Upper lobe of left lung (tissue), 6 donors: ENCODE measurements at regions not wholly inside any gene's neighbourhood (a gene's known extent, or its start where the extent isn't known, plus 50 kb on each side); places are given as distances from the start of the nearest gene placed in this dataset.
"Not testable (repeated sequence)": the region's sequence is repeated elsewhere in the genome, so short reads cannot be mapped to it uniquely, and the experiment has no call there.

Source experiments
- ATAC-seq, 2 donors: fragments of 200-7000 bp; cut with Tn5 transposase; one replicate each; pipeline ENCODE4 v1.9.1; 2022; ENCODE audit warnings: mild to moderate bottlenecking in 2 of 2, moderate library complexity in 2 of 2; ENCODE audit not compliant: low FRiP score in 2 of 2
- DNase-seq, 2 donors: peaks; one replicate each; pipeline ENCODE4 v3.0.0-alpha.2; 2019 to 2020
- H3K27ac ChIP-seq, 4 donors: fragments of 200-600 bp; sonication (generic); one replicate each; pipeline ENCODE4 v1.5.1; 2016 to 2019
- H3K27me3 ChIP-seq, 4 donors: fragments of 200-600 bp; sonication (generic); one replicate each; pipeline ENCODE4 v1.5.1; 2017 to 2019
- H3K36me3 ChIP-seq, 4 donors: fragments of 200-600 bp; sonication (generic); one replicate each; pipeline ENCODE4 v1.5.1; 2016 to 2019
- H3K4me1 ChIP-seq, 4 donors: fragments of 200-600 bp; sonication (generic); one replicate each; pipeline ENCODE4 v1.5.1; 2018 to 2019
- H3K4me3 ChIP-seq, 4 donors: fragments of 200-600 bp; sonication (generic); one replicate each; pipeline ENCODE4 v1.5.1; 2017 to 2019; ENCODE audit warnings: mild to moderate bottlenecking in 2 of 4, moderate library complexity in 1 of 4
- H3K9me3 ChIP-seq, 4 donors: fragments of 200-600 bp; sonication (generic); one replicate each; pipeline ENCODE4 v1.5.1; 2018 to 2019
- EP300 ChIP-seq, 4 donors: sonication (generic); formaldehyde crosslinking; IDR thresholded peaks; one replicate each; pipeline ENCODE4 v1.5.1; 2017; ENCODE audit warnings: antibody characterized with exemption in 4 of 4, control low read depth in 2 of 4
- POLR2A ChIP-seq, 4 donors: fragments of 450-650 bp; IDR thresholded peaks; one replicate each; pipeline ENCODE4 v1.5.1; 2016 to 2017; ENCODE audit warnings: antibody characterized with exemption in 4 of 4, mild to moderate bottlenecking in 2 of 4
- POLR2AphosphoS5 ChIP-seq, 2 donors: sonication (generic); formaldehyde crosslinking; IDR thresholded peaks; one replicate each; pipeline ENCODE4 v1.5.1; 2017; ENCODE audit warnings: antibody characterized with exemption in 2 of 2
- WGBS, 2 donors: methylation state at CpG; one replicate each; pipeline ENCODE4 v1.1.5; 2017 to 2018; 5-methylcytosine and 5-hydroxymethylcytosine counted together
- TF ChIP-seq, protein P1 (sequence below), 6 experiments: fragments of 450-650 bp in 4 of 6; fragments of 200-600 bp in 2 of 6; sonication (generic) in 2 of 6; IDR thresholded peaks; one replicate each; pipeline ENCODE4 v1.5.1; 2016 to 2019; ENCODE audit warnings: antibody characterized with exemption in 6 of 6
- donor health status: DM: no; HTN: no; CAD: no; lungs with moderate emphysema.
- donor health status: DM: no; HTN: yes; CAD: no; lungs with severe emphysema.

- TF ChIP-seq, protein P1, sequence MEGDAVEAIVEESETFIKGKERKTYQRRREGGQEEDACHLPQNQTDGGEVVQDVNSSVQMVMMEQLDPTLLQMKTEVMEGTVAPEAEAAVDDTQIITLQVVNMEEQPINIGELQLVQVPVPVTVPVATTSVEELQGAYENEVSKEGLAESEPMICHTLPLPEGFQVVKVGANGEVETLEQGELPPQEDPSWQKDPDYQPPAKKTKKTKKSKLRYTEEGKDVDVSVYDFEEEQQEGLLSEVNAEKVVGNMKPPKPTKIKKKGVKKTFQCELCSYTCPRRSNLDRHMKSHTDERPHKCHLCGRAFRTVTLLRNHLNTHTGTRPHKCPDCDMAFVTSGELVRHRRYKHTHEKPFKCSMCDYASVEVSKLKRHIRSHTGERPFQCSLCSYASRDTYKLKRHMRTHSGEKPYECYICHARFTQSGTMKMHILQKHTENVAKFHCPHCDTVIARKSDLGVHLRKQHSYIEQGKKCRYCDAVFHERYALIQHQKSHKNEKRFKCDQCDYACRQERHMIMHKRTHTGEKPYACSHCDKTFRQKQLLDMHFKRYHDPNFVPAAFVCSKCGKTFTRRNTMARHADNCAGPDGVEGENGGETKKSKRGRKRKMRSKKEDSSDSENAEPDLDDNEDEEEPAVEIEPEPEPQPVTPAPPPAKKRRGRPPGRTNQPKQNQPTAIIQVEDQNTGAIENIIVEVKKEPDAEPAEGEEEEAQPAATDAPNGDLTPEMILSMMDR (IDR thresholded peaks at IDR 0.05), result no peak
- TF ChIP-seq EP300 (IDR thresholded peaks at IDR 0.05) (no peak), POLR2AphosphoS5 (IDR thresholded peaks at IDR 0.05) (no peak), POLR2A (IDR thresholded peaks at IDR 0.05) (no peak)
- DNase-seq, result peak in 1 of 2 donors; percentile 71
- no peaks in the 10 kb centered on the region for H3K36me3 ChIP-seq
- H3K27me3 ChIP-seq, result no peaks in the 10 kb centered on the region
- peak in 1 of 2 donors; percentile 40 for ATAC-seq
- H3K9me3 ChIP-seq, result peaks cover 0 to 4% (median 0%) of the 10 kb centered on the region in 4 donors
- 87% methylated on average over 35 to 40 of the region's 41 CpGs for WGBS, 2 donors
- H3K4me3 ChIP-seq, result no peak overlapping the region
- no peaks in the 10 kb centered on the region for H3K4me1 ChIP-seq
- H3K27ac ChIP-seq, result no peak overlapping the region
Measured at GRCh38 chr10:2772816-2773631, 294.3 kb upstream of the PFKP start.

- H3K4me1 ChIP-seq, result no peaks in the 10 kb centered on the region
- 81 to 86% methylated on average over 4 to 5 of the region's 5 CpGs for WGBS, 2 donors
Measured at GRCh38 chr10:2772135-2772534, 295.2 kb upstream of the PFKP start.

GRCh38 chr10:2767293-2767692 is 300.1 kb upstream of the PFKP start:
- H3K4me1 ChIP-seq, H3K27ac ChIP-seq, H3K9me3 ChIP-seq, DNase-seq, H3K36me3 ChIP-seq, ATAC-seq, H3K4me3 ChIP-seq, H3K27me3 ChIP-seq: not testable (repeated sequence)
- WGBS, 2 donors, result 85 to 87% methylated on average over 5 of the region's 5 CpGs

More at GRCh38 chr10:2772135-2772534, 295.2 kb upstream of the PFKP start:
- H3K9me3 ChIP-seq, result peaks cover 0 to 4% (median 0%) of the 10 kb centered on the region in 4 donors
- H3K27ac ChIP-seq, result no peak overlapping the region
- TF ChIP-seq POLR2AphosphoS5 (IDR thresholded peaks at IDR 0.05), result no peak
- TF ChIP-seq EP300 (IDR thresholded peaks at IDR 0.05), result no peak
- TF ChIP-seq POLR2A (IDR thresholded peaks at IDR 0.05), result no peak
- TF ChIP-seq, protein P1 (IDR thresholded peaks at IDR 0.05), result no peak
- DNase-seq, result no peak
- H3K27me3 ChIP-seq, result no peaks in the 10 kb centered on the region
- ATAC-seq, result no peak
- H3K36me3 ChIP-seq, result no peaks in the 10 kb centered on the region
- H3K4me3 ChIP-seq, result no peak overlapping the region

DNA sequence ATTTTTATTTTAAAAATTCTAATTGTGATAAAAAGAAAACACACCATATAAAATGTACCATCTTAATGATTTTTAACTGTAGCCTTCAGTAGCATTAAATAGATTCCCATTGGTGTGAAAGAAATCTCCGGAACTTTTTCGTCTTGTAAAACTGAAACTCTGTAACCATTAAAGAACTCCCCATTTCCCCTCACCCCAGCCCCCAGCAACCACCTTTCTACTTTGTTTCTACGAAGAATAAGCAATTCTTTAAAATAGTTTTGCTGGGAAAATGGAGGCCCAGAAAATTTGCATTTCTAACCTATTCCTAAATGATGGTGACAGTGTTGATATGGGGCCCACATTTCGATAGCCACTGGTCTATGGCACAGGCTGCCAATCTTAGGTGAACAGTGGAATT is 305.4 kb upstream of the PFKP start:
- no peaks in the 10 kb centered on the region for H3K36me3 ChIP-seq
- no peaks in the 10 kb centered on the region for H3K27me3 ChIP-seq
- no peaks in the 10 kb centered on the region for H3K9me3 ChIP-seq
- 86 to 88% methylated on average over 4 of the region's 4 CpGs for WGBS, 2 donors
- no peak overlapping the region for H3K27ac ChIP-seq
- ATAC-seq, result no peak
- H3K4me1 ChIP-seq, result no peaks in the 10 kb centered on the region
- no peak for DNase-seq
- TF ChIP-seq, protein P1 (IDR thresholded peaks at IDR 0.05), result no peak
- no peak for TF ChIP-seq POLR2A (IDR thresholded peaks at IDR 0.05)
- no peak for TF ChIP-seq EP300 (IDR thresholded peaks at IDR 0.05)
- no peak for TF ChIP-seq POLR2AphosphoS5 (IDR thresholded peaks at IDR 0.05)
- H3K4me3 ChIP-seq, result no peak overlapping the region

DNA sequence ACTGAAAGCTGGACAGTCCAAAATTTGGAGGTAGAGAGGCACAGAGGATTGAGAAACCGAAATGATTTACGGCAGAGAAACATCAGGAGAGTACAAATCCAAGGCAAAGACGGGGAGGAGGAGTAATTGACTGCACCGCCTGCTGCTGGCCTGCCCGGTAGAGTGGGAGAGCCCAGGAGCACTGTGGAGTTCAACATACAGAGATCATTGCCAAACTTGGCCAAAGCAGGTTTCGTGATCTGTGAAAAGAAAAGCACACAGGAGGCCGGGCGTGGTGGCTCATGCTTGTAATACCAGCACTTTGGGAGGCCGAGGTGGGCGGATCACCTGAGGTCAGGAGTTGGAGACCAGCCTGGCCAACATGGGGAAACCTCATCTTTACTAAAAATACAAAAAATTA is 306.0 kb upstream of the PFKP start:
- no peak overlapping the region for H3K27ac ChIP-seq
- H3K36me3 ChIP-seq, result no peaks in the 10 kb centered on the region
- TF ChIP-seq EP300 (IDR thresholded peaks at IDR 0.05) (no peak), POLR2A (IDR thresholded peaks at IDR 0.05) (no peak), POLR2AphosphoS5 (IDR thresholded peaks at IDR 0.05) (no peak)
- TF ChIP-seq, protein P1 (IDR thresholded peaks at IDR 0.05), result no peak
- WGBS, 2 donors, result 85 to 91% methylated on average over 10 of the region's 10 CpGs
- H3K4me1 ChIP-seq, result no peaks in the 10 kb centered on the region
- no peak overlapping the region for H3K4me3 ChIP-seq
- H3K9me3 ChIP-seq, result no peaks in the 10 kb centered on the region
- H3K27me3 ChIP-seq, result no peaks in the 10 kb centered on the region
- DNase-seq (no peak), ATAC-seq (no peak)
